Limb (tissue), 2 donors: ENCODE measurements at regions not wholly inside any gene's neighbourhood (a gene's known extent, or its start where the extent isn't known, plus 50 kb on each side); places are given as distances from the start of the nearest gene placed in this dataset.
"Not testable (repeated sequence)": the region's sequence is repeated elsewhere in the genome, so short reads cannot be mapped to it uniquely, and the experiment has no call there.

ENCODE experiments used
- DNase-seq, 2 donors: peaks; one replicate each; pipeline ENCODE4 v3.0.0-alpha.2; 2016; ENCODE audit errors: extremely low spot score in 2 of 2

DNA sequence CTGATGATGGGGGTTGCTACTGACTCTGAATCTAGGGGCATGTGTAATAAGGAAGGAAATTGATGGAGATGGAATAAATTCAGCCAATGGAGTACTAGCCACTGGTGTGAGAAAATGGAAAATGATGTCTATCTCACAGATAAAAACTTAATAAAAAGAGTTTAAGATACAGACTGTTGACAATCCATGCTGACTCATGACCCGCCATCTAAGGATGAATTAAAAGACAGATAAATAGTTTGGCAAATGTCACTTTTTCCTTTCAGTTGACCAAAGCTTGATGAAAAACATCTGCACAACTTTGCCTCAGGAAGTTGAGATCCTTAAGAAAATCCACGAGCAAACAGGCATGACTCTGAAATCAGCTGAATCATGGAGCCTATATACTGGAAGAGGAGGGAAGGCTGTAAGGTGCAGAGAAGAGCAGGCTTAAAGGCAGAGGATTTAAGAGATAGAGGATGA lies 82.6 kb upstream of the BMP5 start:
- no peak for DNase-seq

DNA sequence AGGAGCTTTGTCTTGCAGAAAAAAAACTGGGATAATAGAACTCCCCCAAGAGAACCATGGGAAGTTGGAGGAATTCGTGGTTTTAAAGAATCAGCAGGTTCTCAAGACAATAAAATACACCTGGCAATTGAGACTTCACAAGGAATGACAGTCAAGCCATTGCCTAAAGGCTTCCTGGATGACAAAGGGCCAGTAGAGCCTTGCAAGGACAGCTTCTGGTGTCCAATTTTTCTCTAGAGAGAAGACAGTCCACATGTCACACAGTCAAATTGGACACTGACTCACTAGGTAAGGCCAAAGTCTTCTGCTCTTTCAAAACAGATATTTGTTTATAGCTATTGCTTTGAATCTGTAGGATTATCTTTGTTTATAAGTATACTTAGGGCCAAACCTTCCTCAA lies 80.3 kb upstream of the BMP5 start:
- DNase-seq: no peak

GRCh38 chr6:55954436-55954835 lies 79.0 kb upstream of the BMP5 start:
- no peak for DNase-seq

DNA sequence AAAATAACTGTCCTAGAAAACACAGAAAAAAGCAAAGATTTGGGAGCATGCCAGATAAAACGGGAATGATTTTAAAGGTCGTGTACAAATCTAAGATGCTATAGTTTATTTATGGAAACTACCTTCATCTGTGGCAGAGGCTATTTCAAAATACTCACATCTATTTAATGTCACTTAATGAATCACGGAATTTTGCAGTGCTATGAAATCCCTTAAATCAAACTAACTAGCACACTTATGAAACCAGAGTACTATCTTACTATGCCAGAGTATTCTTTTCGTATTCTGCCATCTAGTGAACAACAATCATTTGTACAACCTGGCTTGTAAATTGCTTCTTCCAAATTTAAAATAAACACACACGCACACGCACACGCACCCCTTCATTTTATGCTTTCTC lies 77.9 kb upstream of the BMP5 start:
- no peak for DNase-seq

DNA sequence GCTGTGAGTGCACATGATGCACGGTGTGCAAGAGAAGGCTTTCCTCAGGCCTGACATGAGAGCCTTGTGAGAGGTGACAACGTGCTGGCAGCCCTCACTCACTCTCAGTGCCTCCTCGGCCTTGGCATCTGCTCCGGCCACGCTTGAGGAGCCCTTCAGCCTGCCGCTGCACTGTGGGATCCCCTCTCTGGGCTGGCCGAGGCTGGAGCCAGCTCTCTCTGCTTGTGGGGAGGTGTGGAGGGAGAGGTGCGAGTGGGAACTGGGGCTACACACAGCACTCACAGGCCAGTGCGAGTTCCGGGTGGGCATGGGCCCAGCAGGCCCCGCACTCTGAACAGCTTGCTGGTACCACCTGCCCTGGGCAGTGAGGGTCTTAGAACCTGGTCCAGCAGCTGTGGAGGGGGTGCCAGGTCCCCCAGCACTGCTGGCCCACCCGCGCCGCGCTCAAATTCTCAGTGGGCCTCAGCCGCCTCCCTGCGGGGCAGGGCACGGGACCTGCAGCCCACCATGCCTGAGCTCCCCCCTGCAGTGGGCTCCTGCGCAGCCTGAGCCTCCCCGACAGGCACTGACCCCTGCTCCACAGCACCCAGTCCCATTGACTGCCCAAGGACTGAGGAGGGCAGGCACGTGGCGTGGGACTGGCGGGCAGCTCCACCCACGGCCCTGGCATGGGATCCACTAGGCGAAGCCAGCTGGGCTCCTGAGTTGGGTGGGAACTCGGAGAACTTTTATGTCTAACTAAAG lies 74.9 kb upstream of the BMP5 start:
- no peak for DNase-seq

- no peak for DNase-seq
These were observed 67.9 kb upstream of the BMP5 start for GRCh38 chr6:55943329-55943728.

GRCh38 chr6:55941702-55942101 lies 66.3 kb upstream of the BMP5 start:
- no peak for DNase-seq

DNA sequence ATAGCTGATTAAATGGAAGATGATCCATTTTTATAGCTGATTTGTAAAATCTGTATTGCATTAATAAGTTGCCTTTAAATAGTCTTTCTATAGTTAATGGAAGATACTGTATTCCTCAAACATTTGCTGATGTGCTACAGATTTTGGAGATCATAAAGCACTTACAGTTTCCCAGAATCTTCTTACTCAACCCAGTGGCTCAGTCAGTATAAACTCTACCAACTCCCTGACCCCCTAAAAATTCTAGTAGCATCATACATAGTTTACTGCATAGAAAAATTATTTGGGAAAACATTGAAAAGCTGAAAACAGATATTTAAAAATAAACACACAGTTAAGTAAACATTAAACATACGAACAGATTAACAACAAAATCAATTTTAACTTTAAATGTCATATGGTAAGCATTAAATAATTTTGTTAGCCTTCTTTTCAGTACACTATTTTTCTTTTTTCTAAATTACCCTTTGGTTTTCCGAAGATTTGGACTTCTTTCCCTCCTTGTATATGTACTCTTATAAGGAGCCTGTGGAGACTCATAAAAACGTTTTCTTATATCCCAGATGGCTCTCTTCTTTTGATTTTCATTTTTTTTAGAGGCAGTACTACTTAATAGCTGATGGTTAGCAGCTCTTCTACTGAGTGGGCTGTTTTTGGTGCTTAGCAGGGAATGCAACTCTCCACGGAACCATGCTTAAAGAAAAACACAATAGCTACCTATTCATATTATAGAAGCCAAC lies 62.7 kb upstream of the BMP5 start:
- DNase-seq: no peak

DNA sequence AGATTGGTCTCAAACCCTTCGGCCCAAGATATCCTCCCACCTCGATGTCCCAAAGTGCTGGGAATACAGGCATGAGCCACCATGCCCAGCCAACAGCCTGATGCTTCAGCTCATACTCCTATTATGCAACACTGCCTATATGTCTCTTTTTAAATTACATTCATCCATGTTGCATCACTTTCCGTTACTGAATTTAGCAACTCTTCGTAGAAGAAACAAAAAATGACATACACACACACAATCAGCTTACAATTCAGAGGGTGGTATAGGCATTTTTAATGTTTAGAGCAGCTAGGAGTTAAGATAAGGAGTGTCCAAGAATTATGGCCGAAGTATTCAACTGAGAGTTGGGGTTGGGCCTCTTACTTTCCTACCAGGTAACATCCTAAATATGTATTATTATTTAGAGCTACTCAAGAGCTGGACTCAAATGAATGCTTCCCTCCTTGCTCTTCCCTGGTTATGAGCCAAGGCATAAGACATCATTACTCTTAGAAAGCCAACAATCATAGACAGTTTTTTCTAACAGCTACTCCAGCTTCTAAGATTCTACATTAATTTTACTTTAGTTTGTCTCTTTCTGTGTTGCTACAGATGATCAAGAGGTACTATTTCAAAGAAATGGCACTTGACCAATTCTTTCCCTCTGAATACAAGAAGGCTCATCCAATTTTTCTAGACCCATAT lies 62.0 kb upstream of the BMP5 start:
- no peak for DNase-seq

GRCh38 chr6:55931101-55931500 lies 55.7 kb upstream of the BMP5 start:
- no peak for DNase-seq

DNA sequence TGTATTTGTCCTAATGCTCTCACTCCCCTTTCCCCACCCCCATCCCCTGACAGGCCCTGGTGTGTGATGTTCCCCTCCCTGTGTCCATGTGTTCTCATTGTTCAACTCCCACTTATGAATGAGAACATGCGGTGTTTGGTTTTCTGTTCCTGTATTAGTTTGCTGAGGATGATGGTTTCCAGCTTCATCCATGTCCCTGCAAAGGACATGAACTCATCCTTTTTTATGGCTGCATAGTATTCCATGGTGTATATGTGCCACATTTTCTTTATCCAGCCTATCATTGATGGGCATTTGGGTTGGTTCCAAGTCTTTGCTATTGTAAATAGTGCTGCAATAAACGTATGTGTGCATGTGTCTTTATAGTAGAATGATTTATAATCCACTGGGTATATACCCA lies 52.3 kb upstream of the BMP5 start:
- not testable (repeated sequence) for DNase-seq

GRCh38 chr6:55925292-55925691 lies 49.9 kb upstream of the BMP5 start:
- no peak for DNase-seq
